OCI-LY7 (cell line): ENCODE measurements at regions not wholly inside any gene's neighbourhood (a gene's known extent, or its start where the extent isn't known, plus 50 kb on each side); places are given as distances from the start of the nearest gene placed in this dataset.

Experiments used
- CTCF ChIP-seq: fragments of 200-600 bp; sonication (generic); conservative IDR thresholded peaks from 2 replicates; pipeline ENCODE4 v1.5.1; 2014; ENCODE audit warnings: mild to moderate bottlenecking, antibody characterized with exemption, low read length, moderate library complexity, mixed read lengths
- EZH2phosphoT487 ChIP-seq: fragments of 200-600 bp; sonication (generic); IDR thresholded peaks from 2 replicates; pipeline ENCODE4 v1.6.1; 2018; ENCODE audit warnings: low read depth, borderline replicate concordance, mild to moderate bottlenecking, mixed run types, antibody characterized with exemption, low read length, moderate library complexity, mixed read lengths

- TF ChIP-seq CTCF, result no peak
- no peak for TF ChIP-seq EZH2phosphoT487
These were observed 185.8 kb downstream of the SNX10 start for GRCh38 chr7:26477381-26477990.
